IPS-NIHi7 (cell line): ENCODE measurements at regions not wholly inside any gene's neighbourhood (a gene's known extent, or its start where the extent isn't known, plus 50 kb on each side); places are given as distances from the start of the nearest gene placed in this dataset.
"Not testable (repeated sequence)": the region's sequence is repeated elsewhere in the genome, so short reads cannot be mapped to it uniquely, and the experiment has no call there.

Source experiments
- DNase-seq: peaks from one replicate; pipeline ENCODE4 v3.0.0; 2012; ENCODE audit warnings: mixed read lengths; ENCODE audit errors: extremely low spot score

DNA sequence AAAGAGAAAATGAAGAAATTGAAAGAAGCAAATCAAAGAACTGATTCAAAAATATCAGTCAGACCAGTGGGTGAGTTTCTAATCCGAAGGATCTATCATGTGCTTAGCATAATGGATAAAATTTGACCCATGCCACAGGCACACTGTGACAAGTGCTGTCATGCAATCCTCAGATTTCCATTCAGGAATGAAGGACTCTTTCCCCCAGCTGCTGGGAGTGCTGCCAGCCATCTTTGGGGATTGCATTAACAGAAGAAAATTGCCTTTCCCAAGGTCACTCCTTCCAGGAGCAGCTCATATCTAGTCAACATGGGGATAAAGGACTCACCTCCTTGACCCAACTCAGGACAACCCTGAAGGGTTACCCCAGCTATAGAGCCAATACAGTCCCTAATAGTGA is 316.7 kb upstream of the TBX18 start:
- no peak for DNase-seq

DNA sequence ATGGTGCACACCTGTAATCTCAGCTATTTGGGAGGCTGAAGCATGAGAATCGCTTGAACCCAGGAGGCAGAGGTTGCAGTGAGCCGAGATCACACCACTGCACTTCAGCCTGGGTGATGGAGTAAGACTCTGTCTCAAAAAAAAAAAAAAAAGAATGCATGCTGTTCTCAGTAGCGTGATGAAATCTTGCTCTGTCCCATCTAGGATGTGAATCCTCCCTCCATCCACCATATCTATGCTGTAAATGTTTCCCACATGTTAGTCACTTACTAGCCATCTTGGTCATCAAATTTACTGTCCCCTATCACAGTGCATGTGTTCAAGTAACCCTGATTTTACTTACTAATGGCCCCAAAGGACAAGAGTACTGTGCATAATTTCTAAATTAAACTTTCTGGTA is 315.4 kb upstream of the TBX18 start:
- DNase-seq: no peak

DNA sequence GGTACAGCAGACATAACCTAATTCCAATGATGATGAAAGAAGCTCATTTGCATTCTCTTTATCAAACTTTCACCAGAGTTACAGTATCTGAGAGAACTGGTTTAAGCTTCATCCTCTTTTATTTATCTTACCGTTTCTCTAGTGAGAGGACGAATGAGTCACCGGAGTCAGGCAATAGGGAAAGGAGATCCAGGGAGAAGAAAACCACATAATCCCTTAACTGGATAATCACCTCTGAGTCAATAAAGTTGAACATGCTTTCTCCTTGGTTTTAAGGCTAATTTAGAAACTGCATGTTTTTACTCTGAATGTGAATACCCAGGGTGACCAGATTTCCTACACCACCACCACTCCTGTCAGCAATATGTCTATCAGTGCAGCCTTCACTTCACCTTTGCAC is 313.7 kb upstream of the TBX18 start:
- DNase-seq: no peak

DNA sequence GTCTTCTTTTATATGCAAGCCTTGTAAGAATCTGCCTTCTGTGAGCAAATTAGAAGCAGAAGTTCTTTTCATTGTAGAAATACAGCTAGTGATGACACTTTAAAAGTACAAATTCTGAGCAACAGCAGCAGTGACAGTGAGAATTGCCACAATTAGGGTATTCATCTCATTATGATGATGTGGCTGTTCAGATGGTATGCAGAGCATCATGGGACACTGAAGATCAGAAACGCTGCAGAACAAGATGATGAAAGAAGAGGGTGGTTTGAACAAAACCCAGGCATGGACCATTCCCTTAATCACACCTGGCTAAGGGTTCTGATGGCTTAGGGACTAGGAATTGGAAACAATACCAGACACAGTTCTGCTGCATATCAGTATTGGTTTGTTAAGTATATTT is 312.7 kb upstream of the TBX18 start:
- DNase-seq: no peak

DNA sequence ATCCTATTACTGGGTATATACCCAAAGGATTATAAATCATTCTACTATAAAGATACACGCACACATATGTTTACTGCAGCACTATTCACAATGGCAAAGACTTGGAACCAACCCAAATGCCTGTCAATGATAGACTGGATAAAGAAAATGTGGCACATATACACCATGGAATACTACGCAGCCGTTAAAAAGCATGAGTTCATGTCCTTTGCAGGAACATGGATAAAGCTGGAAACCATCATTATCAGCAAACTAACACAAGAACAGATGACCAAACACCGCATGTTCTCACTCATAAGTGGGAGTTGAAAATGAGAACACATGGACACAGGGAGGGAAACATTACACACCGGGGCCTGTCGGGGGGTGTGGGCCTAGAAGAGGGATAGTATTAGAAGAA is 307.4 kb upstream of the TBX18 start:
- DNase-seq: not testable (repeated sequence)

DNA sequence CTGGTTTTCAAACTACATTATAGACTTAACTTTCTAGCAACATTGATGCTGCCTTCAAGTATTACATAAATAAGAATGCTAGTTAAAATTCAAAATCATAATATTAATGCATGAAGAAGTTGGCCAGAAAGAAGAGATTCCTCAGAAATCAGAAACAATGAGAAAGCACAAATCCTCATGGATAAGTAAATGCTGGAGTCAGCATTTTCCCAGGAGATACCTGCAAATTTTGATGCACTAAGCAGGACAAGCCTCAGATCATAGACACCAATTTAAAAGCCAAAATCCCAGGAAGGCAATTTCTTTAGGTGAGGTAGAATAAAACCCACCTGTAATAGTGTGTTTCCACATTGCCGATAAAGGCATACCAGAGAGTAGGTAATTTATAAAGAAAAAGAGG is 305.2 kb upstream of the TBX18 start:
- DNase-seq: no peak

DNA sequence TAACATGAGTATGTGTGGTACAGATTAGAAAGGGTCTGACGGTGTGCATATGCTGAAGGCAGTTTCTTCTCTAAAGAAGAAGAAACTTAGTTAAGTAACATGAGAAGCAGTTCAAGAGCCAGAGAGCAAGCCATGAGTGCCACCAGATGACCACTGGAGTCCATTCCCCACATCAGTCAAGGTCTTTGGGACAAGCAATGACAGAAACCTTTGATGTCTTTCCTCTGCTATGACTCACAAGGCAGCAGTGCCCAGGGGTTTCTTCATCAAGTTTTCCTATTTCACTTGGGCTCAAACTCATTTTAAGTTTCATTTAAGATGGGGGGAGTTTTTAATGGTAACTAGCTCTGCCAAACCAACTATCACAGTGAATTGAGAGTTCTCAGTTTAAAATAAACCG is 303.8 kb upstream of the TBX18 start:
- no peak for DNase-seq

DNA sequence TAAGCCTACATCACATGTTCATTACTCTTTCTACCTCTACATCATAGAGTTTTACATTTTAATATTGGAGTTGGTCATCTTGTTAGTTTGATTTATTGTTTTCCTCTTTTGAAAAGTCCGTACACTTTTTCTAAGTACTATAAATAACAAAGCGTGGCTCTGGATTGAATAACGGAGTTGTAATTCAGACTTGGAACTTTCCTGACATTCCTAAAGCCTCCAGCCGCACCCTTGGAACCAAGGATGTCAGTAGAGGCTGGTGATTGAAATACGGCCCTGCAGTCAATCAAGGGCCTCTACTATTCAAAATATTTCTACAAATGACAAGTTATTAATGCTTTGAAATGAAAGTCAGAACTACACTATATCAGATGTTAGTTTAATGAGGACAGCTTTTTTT is 301.9 kb upstream of the TBX18 start:
- DNase-seq: no peak

DNA sequence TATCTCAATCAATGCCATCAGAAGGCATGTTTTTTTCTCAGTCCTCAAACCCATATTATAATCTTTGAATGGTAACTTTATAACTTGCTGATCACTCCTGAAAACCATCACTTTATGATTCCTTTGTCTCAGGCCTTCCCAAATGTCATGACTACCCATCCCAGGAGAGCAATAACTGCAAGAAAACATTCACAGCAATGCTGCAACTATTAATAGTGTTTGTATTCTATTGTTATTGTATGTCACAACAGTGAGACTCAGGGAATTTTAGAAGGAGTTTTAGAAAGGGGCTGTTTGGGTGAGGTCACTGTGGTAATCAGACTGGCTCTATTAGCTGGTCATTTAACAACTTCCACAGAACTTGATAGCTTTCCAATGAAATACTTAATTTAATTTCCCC is 301.4 kb upstream of the TBX18 start:
- no peak for DNase-seq

DNA sequence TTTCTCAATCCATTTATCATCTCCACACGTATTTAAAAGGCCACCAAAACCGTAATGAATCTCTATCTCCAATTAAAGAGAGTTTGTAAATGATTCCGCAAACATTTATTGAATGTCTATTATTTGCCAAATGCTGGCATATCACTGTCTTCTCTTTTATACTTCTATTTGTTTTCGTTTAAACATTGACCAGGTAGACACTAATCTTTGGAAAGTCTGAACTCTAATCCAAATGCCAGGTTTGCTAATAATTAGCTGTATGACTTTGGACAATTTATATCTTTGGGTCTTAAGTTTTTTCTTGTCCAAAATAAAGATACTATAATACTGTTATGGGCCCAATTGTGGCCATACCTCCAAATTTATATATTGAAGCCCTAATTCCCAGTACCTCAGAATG is 299.2 kb upstream of the TBX18 start:
- DNase-seq: no peak

DNA sequence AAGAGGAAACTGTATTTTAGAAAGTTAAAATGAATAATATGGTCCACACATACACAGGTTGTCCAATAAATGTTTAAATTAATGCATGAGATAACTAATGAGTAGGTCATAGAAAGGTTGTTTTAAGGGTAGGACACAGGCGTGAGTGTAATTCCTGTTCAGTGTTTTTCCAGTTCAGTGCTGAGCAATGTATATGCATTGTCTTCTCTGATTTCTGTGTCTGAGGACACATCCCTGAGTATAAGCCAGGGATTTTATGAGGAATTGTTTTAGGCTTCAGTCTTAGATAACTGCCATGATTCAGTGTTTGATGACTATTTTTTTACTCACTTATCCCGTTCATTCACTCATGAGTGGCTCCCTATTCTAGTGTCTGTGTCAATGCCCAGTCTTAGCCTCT is 298.5 kb upstream of the TBX18 start:
- DNase-seq: no peak

DNA sequence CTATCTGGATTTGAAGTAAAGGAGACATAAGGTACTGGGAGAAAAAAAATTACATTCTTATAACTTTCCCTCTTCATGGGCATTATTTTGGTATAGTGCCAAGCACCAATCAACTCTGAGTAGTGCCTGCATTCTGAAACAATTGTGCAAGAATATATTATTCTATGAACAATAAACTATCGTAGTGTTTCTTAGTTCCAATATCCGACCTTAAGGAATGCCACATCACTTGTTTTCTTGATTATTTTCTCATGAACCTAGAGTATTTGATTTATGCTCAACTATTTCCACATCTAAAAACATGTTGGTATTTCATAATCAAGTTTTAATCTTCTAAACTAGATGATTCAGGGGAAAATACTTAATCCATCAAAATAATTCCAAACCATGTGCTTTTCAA is 294.4 kb upstream of the TBX18 start:
- no peak for DNase-seq

DNA sequence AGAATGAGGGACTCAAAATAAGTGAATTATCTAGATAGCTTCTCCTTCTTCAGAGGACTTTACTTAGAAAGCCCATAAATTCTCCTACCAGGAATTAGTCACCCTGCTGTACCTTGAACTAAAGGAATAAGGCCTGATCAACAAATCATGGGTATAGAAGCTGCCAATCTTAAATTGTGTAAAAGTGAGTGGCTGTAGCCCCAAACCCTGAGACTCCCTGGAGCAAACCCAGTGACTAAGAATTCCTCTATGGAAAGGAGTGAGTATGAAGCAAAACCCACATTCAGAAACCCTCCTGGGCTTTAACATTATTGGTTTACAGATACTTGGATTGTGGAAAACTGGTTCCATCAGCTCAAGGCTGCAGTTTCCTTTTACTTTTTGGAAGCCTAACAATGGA is 285.8 kb upstream of the TBX18 start:
- DNase-seq: no peak

DNA sequence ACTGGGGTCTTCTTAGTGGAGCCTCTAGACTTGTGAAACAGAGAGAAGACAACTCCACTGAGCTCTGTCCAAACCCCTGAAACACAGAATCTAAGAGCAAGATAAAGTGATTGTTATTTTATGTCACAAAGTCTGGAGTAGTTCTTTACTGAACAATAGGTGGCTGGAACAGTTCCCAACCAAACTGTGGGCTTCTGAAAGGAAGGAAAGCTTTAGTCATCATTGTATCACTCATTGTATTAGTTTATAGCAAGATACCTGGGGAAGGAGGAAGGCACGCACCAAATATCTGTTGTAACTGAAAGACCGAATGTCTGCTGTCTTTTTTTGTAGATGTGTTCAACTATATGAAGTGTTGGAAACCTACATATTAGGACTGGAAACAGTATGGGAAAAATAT is 284.9 kb upstream of the TBX18 start:
- no peak for DNase-seq

DNA sequence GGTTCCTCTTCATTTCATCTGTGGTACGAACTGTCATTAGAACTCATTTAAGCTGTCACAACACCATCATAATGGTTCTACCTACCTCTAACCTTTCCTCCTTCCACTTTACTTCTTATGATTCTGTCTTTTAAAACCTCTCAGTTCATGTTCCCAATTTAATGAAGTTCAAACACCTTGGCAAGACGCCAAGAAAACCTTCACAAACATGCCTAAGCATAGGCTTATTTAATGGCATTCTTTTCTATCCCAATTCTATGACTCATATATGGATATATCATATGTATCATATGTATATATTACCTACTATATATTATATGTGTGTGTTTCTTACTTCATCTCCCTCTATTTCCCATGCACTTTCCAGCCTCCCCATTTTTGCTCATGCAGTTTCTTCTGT is 283.4 kb upstream of the TBX18 start:
- DNase-seq: no peak

DNA sequence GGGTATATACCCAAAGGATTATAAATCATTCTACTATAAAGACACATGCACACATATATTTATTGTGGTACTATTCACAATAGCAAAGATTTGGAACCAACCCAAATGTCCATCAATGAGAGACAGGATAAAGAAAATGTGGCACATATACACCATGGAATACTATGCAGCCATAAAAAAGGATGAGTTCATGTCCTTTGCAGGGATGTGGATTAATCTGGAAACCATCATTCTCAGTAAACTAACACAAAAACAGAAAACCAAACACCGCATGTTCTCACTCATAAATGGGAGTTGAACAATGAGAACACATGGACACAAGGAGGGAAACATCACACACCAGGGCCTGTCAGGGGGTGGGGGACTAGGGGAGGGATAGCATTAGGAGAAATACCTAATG is 281.4 kb upstream of the TBX18 start:
- DNase-seq: not testable (repeated sequence)

DNA sequence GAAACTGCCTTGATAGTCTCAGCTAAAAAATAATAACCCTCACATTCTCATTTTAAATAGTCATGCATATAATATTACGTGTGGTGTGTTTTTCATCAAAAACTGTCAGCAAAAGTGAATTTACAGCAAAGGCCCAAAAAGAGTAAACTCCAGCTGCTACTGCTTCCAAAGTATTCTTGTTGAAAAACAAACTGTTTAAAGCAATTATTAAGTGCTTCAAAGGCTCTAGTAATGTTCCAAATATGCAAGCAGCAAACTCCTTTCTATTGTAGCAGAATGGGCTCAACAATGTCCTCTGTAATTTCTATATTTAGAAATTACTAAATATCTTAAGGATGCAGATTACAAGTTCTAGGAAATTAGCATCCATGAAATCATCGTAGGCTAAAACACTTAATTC is 280.0 kb upstream of the TBX18 start:
- DNase-seq: no peak

DNA sequence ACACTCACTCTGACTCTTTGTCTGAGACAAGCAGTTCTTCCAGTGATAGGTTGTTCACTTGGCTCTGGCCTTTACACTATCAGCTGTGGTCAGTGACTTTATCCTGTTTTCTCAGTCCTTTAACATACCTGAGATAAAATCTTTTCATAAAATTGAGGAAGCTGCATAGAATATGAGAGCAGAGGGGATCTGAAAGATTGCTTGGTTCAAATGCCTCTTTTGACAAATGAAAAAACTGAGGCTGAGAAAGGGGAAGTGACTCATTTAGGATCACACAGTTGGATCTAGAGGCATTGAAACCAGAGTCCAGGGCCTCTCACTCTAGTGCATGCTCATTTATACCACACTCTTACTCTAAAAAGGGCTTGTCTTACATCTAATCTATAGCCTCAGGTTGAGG is 277.0 kb upstream of the TBX18 start:
- no peak for DNase-seq

DNA sequence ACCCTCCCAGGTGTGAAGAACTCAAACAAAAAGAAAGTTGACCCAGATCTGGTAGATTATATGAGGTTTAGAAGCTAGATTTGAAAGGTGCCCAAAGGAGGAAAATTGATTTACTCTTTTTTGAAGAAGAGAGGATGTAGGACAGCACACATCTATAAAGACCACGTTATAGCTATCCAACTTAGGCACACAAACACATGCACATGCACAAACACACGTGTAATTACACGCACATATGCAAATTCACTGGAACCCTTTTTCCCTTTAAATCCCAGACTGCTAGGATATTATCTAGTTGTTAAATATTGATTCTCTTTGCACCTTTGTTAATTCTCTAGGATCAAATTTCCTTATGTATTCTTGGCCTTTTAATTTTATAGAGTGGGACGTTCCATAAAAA is 272.8 kb upstream of the TBX18 start:
- DNase-seq: no peak

DNA sequence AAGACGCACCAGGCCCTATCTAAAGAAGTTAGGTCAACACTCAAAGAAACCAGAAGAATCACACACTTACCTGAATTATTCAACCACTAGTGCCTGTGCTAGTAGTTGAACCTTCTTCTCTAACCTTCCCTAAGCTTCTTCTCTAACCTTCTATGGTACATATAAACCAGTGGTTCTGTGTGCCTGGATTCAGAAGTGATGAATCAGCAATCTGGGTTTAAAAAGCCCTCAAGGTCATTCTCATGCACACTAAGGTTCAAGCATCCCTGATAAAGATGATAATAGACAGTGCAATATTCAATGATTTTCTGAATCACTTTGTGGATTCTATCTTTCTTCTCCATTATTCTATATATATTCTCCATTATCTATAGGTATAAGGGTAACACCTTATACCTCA is 271.4 kb upstream of the TBX18 start:
- DNase-seq: no peak

DNA sequence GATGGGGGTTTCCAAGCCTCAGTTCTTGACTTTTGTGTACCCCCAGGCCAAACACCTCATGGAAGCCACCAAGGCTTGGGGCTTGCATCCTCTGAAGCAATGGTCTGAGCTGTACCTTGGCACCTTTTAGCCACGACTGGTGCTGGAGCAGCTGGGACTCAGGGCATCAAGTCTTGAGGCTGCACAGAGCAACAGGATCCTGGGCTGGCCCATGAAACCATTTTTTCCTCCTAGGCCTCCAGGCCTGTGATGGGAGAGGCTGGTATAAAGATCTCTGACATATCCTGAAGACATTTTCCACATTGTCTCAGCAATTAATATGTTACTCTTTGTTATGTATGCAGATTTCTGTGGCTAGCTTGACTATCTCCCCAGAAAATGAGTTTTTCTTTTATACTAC is 269.1 kb upstream of the TBX18 start:
- no peak for DNase-seq

DNA sequence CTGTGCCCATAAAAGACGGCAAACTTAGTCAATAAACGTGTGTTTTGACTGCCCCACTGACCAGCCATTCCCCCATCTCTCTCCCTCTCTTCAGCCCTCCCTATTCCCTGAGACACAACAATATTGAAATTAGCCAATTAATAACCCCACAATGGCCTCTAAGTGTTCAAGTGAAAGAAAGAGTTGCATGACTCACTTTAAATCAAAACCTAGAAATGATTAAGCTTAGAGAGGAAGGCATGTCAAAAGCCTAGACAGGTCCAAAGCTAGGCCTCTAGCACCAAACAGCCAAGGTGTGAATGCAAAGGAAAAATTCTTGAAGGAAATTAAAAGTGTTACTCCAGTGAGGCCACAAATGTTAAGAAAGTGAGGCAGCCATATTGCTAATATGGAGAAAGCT is 261.6 kb upstream of the TBX18 start:
- DNase-seq: no peak

DNA sequence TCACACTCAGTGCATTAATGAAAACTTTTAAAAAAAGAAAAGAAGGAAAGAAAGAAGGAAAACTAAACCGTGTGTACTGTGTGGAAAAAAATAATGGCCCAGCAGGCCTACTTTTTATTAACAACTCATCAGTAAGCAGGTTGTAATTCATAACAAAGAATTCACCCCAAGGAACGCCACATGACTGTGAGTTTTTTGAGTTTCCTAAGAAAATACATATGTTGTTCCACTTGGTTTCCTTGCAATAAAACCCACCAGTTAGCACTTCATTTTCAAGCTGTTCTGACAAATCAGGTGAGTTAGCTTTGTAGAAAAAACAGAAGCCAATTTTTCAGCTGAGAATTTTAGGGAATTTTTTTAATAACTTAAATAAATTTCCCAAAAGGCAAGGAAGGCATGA is 259.3 kb upstream of the TBX18 start:
- no peak for DNase-seq

DNA sequence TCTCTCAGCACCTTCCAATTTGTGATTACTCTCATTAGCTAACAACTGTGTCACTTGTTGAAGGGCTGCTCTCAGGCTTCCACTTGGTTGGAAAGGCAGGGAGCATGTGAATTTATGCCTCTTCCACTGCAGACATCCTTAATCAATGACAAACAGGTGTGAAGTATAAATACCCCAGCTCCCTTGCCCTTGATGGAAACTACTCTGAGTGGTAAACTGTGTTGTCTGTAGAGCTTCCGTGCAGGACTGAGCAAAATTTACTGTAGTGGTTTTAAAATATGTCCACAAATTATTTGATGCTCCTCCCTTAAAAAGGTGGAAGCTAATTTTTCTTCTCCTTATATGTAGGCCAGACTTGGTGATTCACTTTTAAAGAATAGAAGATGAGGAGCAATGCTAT is 253.0 kb upstream of the TBX18 start:
- DNase-seq: no peak

DNA sequence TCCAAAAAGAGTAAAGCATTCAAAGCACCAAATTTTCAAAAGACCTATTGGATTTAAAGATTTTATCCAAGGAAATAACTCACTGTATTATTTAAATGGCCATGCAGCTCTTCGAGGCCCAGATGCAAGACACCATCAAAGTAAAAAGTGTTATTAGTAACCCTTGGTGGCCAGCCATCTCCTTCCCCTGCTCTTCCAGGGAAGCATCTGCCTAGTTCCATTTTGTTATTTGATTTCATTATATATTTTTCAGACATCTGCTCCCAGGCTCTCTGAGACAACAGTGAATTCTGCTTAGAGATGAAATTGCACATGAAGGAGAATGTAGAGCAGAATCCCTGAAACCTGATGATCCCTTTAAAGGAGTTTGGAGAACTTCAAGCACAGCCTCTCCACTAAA is 252.3 kb upstream of the TBX18 start:
- no peak for DNase-seq
